Gastrocnemius medialis (tissue), 4 donors: ENCODE measurements at regions not wholly inside any gene's neighbourhood (a gene's known extent, or its start where the extent isn't known, plus 50 kb on each side); places are given as distances from the start of the nearest gene placed in this dataset.

Source experiments
- ATAC-seq, 2 donors: fragments of 150-250 bp; one replicate each; pipeline ENCODE4 v1.9.1; 2016
- DNase-seq, 2 donors: peaks; one replicate each; pipeline ENCODE4 v3.0.0-alpha.2; 2019
- H3K27ac ChIP-seq, 4 donors: fragments of 200-600 bp; sonication (generic); 1 replicate in 1 of 4; 2 replicates in 3 of 4; pipeline ENCODE4 v1.5.1; 2016 to 2018; ENCODE audit warnings: mild to moderate bottlenecking in 2 of 4, moderate library complexity in 1 of 4
- H3K27me3 ChIP-seq, 3 donors: fragments of 200-600 bp; sonication (generic) in 2 of 3; 1 replicate in 1 of 3; 2 replicates in 2 of 3; pipeline versions ENCODE4 v1.5.1 to v1.6.0; 2016 to 2019; ENCODE audit warnings: mild to moderate bottlenecking in 1 of 3, moderate library complexity in 1 of 3
- H3K36me3 ChIP-seq, 2 donors: fragments of 200-600 bp; sonication (generic) in 1 of 2; one replicate each; pipeline ENCODE4 v1.5.1; 2017 to 2018
- H3K4me1 ChIP-seq, 2 donors: fragments of 200-600 bp; sonication (generic) in 1 of 2; one replicate each; pipeline ENCODE4 v1.5.1; 2016 to 2017; ENCODE audit warnings: mild to moderate bottlenecking in 2 of 2
- H3K4me3 ChIP-seq, 4 donors: fragments of 200-600 bp; sonication (generic) in 3 of 4; 1 replicate in 1 of 4; 2 replicates in 3 of 4; pipeline ENCODE4 v1.5.1; 2016 to 2019; ENCODE audit warnings: mild to moderate bottlenecking in 2 of 4
- H3K9me3 ChIP-seq, 3 donors: fragments of 200-600 bp; sonication (generic) in 2 of 3; 1 replicate in 1 of 3; 2 replicates in 2 of 3; pipeline ENCODE4 v1.5.1; 2016 to 2019
- POLR2A ChIP-seq, 2 donors: fragments of 450-650 bp; IDR thresholded peaks; one replicate each; pipeline ENCODE4 v1.6.1; 2017; ENCODE audit warnings: antibody characterized with exemption in 2 of 2, mild to moderate bottlenecking in 2 of 2, moderate library complexity in 2 of 2
- in situ Hi-C, 4 donors: fragments of 200-750 bp; cut with MboI; loops; one replicate each; pipeline versions ENCODE4 v1.15.0 to v1.8.0; 2017; ENCODE audit warnings: low sequenced_read_pairs in 4 of 4
- intact Hi-C: fragments of 100-400 bp; cut with DNase I; formaldehyde crosslinking; loops from one replicate; pipeline ENCODE4 v1.15.1; 2023; ENCODE audit warnings: low total_unique reads
- TF ChIP-seq, protein P1 (sequence below), 5 experiments: fragments of 450-650 bp in 3 of 5; fragments of 200-600 bp in 2 of 5; sonication (generic) in 2 of 5; IDR thresholded peaks in 4 of 5; conservative IDR thresholded peaks in 1 of 5; 1 replicate in 4 of 5; 2 replicates in 1 of 5; pipeline ENCODE4 v1.5.1; 2016 to 2019; ENCODE audit warnings: antibody characterized with exemption in 5 of 5, mild to moderate bottlenecking in 3 of 5, moderate library complexity in 3 of 5

DNA sequence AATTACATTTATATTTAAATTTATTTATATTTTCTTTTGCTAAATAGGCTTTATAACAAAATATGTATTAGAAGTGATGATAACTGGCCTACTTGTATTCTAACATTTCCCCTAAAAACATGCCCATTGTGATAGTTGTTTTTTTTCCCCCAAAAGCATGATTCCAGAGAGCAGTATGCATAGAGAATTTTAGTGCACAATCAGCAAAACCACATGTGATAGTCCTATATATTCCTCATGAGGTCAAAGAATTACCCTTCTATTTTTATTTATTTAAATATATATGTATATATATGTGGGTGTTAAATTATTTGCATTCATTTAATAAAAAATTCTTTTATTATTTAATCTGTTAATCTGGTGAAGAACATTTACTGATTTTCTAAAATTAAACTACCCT is 78.2 kb upstream of the TLL1 start:
- TF ChIP-seq POLR2A (IDR thresholded peaks at IDR 0.05): no peak
- TF ChIP-seq, protein P1, sequence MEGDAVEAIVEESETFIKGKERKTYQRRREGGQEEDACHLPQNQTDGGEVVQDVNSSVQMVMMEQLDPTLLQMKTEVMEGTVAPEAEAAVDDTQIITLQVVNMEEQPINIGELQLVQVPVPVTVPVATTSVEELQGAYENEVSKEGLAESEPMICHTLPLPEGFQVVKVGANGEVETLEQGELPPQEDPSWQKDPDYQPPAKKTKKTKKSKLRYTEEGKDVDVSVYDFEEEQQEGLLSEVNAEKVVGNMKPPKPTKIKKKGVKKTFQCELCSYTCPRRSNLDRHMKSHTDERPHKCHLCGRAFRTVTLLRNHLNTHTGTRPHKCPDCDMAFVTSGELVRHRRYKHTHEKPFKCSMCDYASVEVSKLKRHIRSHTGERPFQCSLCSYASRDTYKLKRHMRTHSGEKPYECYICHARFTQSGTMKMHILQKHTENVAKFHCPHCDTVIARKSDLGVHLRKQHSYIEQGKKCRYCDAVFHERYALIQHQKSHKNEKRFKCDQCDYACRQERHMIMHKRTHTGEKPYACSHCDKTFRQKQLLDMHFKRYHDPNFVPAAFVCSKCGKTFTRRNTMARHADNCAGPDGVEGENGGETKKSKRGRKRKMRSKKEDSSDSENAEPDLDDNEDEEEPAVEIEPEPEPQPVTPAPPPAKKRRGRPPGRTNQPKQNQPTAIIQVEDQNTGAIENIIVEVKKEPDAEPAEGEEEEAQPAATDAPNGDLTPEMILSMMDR (IDR thresholded peaks at IDR 0.05 in 4 of 5, conservative IDR thresholded peaks at IDR 0.05 in 1 of 5): no peak
- DNase-seq: no peak
- ATAC-seq: no peak
- Histone ChIP-seq H3K36me3 (no peaks in the 10 kb centered on the region), H3K27ac (no peak overlapping the region), H3K4me1 (no peaks in the 10 kb centered on the region), H3K4me3 (no peak overlapping the region), H3K27me3 (no peaks in the 10 kb centered on the region), H3K9me3 (no peaks in the 10 kb centered on the region)
- in situ Hi-C loops: no loop called here
- intact Hi-C loops: no loop called here

DNA sequence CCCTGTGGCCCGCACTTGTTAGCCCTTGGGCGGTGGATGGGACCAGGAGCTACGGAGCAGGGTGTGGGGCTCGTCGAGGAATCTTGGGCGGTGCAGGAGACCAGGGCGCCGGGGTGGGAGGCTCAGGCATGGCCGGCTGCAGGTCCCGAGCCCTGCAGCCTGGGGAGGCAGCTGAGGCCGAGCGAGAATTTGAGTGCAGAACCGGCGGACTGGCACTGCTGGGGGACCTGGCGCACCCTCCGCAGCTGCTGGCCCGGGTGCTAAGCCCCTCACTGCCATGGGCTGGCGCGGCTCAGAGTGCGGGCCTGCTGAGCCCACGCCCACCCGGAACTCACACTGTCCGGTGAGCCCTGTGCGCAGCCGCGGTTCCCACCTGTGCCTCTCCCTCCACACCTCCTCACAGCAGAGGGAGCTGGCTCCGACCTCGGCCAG is 73.6 kb upstream of the TLL1 start:
- ATAC-seq: no peak
- no peaks in the 10 kb centered on the region for H3K27me3 ChIP-seq
- H3K4me3 ChIP-seq: no peak overlapping the region
- TF ChIP-seq, protein P1 (IDR thresholded peaks at IDR 0.05 in 4 of 5, conservative IDR thresholded peaks at IDR 0.05 in 1 of 5): no peak
- TF ChIP-seq POLR2A (IDR thresholded peaks at IDR 0.05): no peak
- no peak for DNase-seq
- no peaks in the 10 kb centered on the region for H3K4me1 ChIP-seq
- no peaks in the 10 kb centered on the region for H3K36me3 ChIP-seq
- no peak overlapping the region for H3K27ac ChIP-seq
- no peaks in the 10 kb centered on the region for H3K9me3 ChIP-seq
- intact Hi-C loops: no loop called here
- in situ Hi-C loops: no loop called here

DNA sequence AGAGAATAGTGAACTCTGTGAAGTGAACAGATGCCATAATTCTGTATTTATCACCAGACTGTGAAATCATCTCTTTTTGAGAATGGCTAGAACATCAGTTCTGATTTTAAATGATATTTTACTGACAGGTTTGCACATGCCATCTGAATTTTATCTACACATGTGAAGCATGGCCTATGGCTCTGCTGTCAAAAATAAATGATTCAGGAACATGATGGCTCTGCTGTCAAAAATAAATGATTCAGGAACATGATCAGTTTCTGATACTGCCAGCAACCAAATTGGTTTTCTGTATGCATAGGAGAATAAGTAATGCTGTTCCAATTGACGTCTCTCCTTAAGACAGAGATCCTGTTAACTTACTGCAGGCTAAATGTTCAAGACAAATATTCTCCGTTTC is 70.6 kb upstream of the TLL1 start:
- no peak overlapping the region for H3K27ac ChIP-seq
- H3K36me3 ChIP-seq: no peaks in the 10 kb centered on the region
- H3K27me3 ChIP-seq: no peaks in the 10 kb centered on the region
- ATAC-seq (no peak), DNase-seq (no peak)
- H3K9me3 ChIP-seq: no peaks in the 10 kb centered on the region
- intact Hi-C loops (no loop called here), in situ Hi-C loops (no loop called here)
- TF ChIP-seq, protein P1 (IDR thresholded peaks at IDR 0.05 in 4 of 5, conservative IDR thresholded peaks at IDR 0.05 in 1 of 5): no peak
- TF ChIP-seq POLR2A (IDR thresholded peaks at IDR 0.05): no peak
- H3K4me1 ChIP-seq: no peaks in the 10 kb centered on the region
- no peak overlapping the region for H3K4me3 ChIP-seq

DNA sequence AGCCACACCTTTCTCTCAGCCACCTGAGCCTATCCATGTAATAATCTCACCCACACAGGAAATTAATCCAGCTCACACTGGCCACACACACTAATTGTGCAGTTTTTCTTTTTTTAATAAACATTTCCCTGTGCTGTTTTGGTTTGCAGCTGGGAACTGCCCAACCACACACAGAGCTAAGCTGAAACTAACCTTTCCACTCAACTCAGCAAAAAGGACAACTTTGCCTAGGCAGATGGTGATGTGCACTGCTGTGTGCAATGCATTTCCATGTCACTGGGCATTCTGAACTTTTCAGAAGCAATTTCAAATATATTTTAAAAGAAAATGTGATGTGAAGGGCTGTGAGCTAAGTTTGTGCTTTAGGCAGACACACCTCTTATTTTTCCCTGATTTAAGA is 70.0 kb upstream of the TLL1 start:
- H3K4me3 ChIP-seq: no peak overlapping the region
- no peaks in the 10 kb centered on the region for H3K9me3 ChIP-seq
- H3K4me1 ChIP-seq: no peaks in the 10 kb centered on the region
- ATAC-seq: no peak
- in situ Hi-C loops (no loop called here), intact Hi-C loops (no loop called here)
- no peaks in the 10 kb centered on the region for H3K27me3 ChIP-seq
- no peak overlapping the region for H3K27ac ChIP-seq
- no peaks in the 10 kb centered on the region for H3K36me3 ChIP-seq
- TF ChIP-seq, protein P1 (IDR thresholded peaks at IDR 0.05 in 4 of 5, conservative IDR thresholded peaks at IDR 0.05 in 1 of 5): no peak
- no peak for TF ChIP-seq POLR2A (IDR thresholded peaks at IDR 0.05)
- DNase-seq: no peak

DNA sequence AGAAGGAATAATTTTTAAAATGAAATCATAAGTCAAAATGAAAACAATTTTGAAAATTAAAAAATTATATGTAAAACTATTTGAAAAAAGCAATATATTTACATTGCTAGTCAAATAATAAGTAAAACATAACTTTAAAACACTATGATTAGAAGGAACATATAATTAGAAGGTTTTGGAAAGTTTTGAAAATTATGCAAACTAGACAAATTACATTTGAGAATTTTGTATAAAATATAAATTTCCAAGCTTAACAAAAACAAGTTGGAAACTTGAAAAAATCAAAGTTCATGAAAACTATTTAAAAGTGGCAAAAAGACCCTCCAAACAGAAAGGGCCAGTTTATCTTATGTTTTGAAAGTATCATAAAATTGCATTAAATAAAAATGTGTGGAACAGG is 67.6 kb upstream of the TLL1 start:
- H3K27ac ChIP-seq: no peak overlapping the region
- no peak for TF ChIP-seq POLR2A (IDR thresholded peaks at IDR 0.05)
- TF ChIP-seq, protein P1 (IDR thresholded peaks at IDR 0.05 in 4 of 5, conservative IDR thresholded peaks at IDR 0.05 in 1 of 5): no peak
- no peak overlapping the region for H3K4me3 ChIP-seq
- H3K4me1 ChIP-seq: no peaks in the 10 kb centered on the region
- DNase-seq (no peak), ATAC-seq (no peak)
- intact Hi-C loops: no loop called here
- no peaks in the 10 kb centered on the region for H3K36me3 ChIP-seq
- in situ Hi-C loops: no loop called here
- no peaks in the 10 kb centered on the region for H3K27me3 ChIP-seq
- no peaks in the 10 kb centered on the region for H3K9me3 ChIP-seq
